H9 (cell line): ENCODE measurements at regions not wholly inside any gene's neighbourhood (a gene's known extent, or its start where the extent isn't known, plus 50 kb on each side); places are given as distances from the start of the nearest gene placed in this dataset.

Source experiments
- DNase-seq: peaks from one replicate; pipeline ENCODE4 v3.0.0-alpha.2; 2017
- H2AFZ ChIP-seq: one replicate; pipeline ENCODE4 v1.6.1; 2013; ENCODE audit warnings: mild to moderate bottlenecking, low read length, control low read depth, moderate library complexity
- H2AK5ac ChIP-seq: 2 replicates; pipeline ENCODE4 v1.6.1; 2013; ENCODE audit warnings: low read length, control low read depth, mixed read lengths; ENCODE audit not compliant: insufficient read length
- H2BK120ac ChIP-seq: one replicate; pipeline ENCODE4 v1.6.1; 2013; ENCODE audit warnings: low read depth, mild to moderate bottlenecking, low read length, control low read depth, inconsistent platforms; ENCODE audit not compliant: poor library complexity, severe bottlenecking
- H2BK12ac ChIP-seq: 2 replicates; pipeline ENCODE4 v1.6.1; 2013; ENCODE audit warnings: low read length, control low read depth, mixed read lengths, low read depth; ENCODE audit not compliant: insufficient read length
- H2BK15ac ChIP-seq: 2 replicates; pipeline ENCODE4 v1.6.1; 2013; ENCODE audit warnings: low read depth, low read length, control low read depth
- H2BK20ac ChIP-seq: one replicate; pipeline ENCODE4 v1.6.1; 2013; ENCODE audit warnings: low read depth, mild to moderate bottlenecking, low read length, control low read depth, inconsistent platforms; ENCODE audit not compliant: poor library complexity, severe bottlenecking
- H2BK5ac ChIP-seq: 2 replicates; pipeline ENCODE4 v1.6.1; 2013; ENCODE audit warnings: low read length, control low read depth, mixed read lengths; ENCODE audit not compliant: insufficient read length
- H3K14ac ChIP-seq: 2 replicates; pipeline ENCODE4 v1.6.1; 2013; ENCODE audit warnings: low read length, control low read depth; ENCODE audit not compliant: insufficient read depth
- H3K18ac ChIP-seq: 2 replicates; pipeline ENCODE4 v1.6.1; 2013; ENCODE audit warnings: low read depth, mild to moderate bottlenecking, mixed read lengths, low read length, control low read depth; ENCODE audit not compliant: insufficient read length
- H3K23ac ChIP-seq: 2 replicates; pipeline ENCODE4 v1.6.1; 2013; ENCODE audit warnings: low read length, control low read depth, mixed read lengths, low read depth; ENCODE audit not compliant: insufficient read length
- H3K23me2 ChIP-seq: 2 replicates; pipeline ENCODE4 v1.6.1; 2013; ENCODE audit warnings: low read depth, mild to moderate bottlenecking, mixed read lengths, low read length, control low read depth; ENCODE audit not compliant: insufficient read length, poor library complexity, severe bottlenecking
- H3K27ac ChIP-seq: 2 replicates; pipeline ENCODE4 v1.5.1; 2013; ENCODE audit warnings: low read length, control low read depth, mixed read lengths, low read depth; ENCODE audit not compliant: insufficient read length
- H3K27me3 ChIP-seq: 2 replicates; pipeline ENCODE4 v1.6.1; 2013; ENCODE audit warnings: low read length, control low read depth, inconsistent platforms; ENCODE audit not compliant: insufficient read depth
- H3K4ac ChIP-seq: 2 replicates; pipeline ENCODE4 v1.6.1; 2013; ENCODE audit warnings: low read depth, mild to moderate bottlenecking, control low read depth, inconsistent platforms, low read length, moderate library complexity
- H3K4me1 ChIP-seq: 2 replicates; pipeline ENCODE4 v1.6.1; 2013; ENCODE audit warnings: low read length, control low read depth, inconsistent platforms; ENCODE audit not compliant: insufficient read depth
- H3K4me2 ChIP-seq: 2 replicates; pipeline ENCODE4 v1.6.1; 2013; ENCODE audit warnings: low read length, control low read depth, mixed read lengths; ENCODE audit not compliant: insufficient read length, insufficient read depth
- H3K56ac ChIP-seq: 2 replicates; pipeline ENCODE4 v1.6.1; 2013; ENCODE audit warnings: low read depth, mild to moderate bottlenecking, mixed read lengths, low read length, control low read depth; ENCODE audit not compliant: insufficient read length
- H3K79me1 ChIP-seq: 2 replicates; pipeline ENCODE4 v1.6.1; 2013; ENCODE audit warnings: low read depth, mild to moderate bottlenecking, moderate library complexity, low read length, control low read depth, inconsistent platforms; ENCODE audit not compliant: insufficient read depth, poor library complexity, severe bottlenecking
- H3K79me2 ChIP-seq: 2 replicates; pipeline ENCODE4 v1.6.1; 2013; ENCODE audit warnings: low read length, control low read depth, inconsistent platforms; ENCODE audit not compliant: insufficient read depth
- H3K9ac ChIP-seq: 2 replicates; pipeline ENCODE4 v1.6.1; 2013; ENCODE audit warnings: low read length, control low read depth, mixed read lengths; ENCODE audit not compliant: insufficient read length; ENCODE audit errors: extremely low read depth
- H3K9me3 ChIP-seq: one replicate; pipeline ENCODE4 v1.6.1; 2013; ENCODE audit warnings: low read depth, low read length, inconsistent platforms; ENCODE audit not compliant: control insufficient read depth
- H3T11ph ChIP-seq: one replicate; pipeline ENCODE4 v1.6.1; 2013; ENCODE audit warnings: mild to moderate bottlenecking, low read length, control low read depth, inconsistent platforms
- H4K20me1 ChIP-seq: one replicate; pipeline ENCODE4 v1.6.1; 2013; ENCODE audit not compliant: control insufficient read depth, insufficient read length, insufficient read depth
- H4K5ac ChIP-seq: 2 replicates; pipeline ENCODE4 v1.6.1; 2013; ENCODE audit warnings: low read depth, mild to moderate bottlenecking, mixed read lengths, low read length, control low read depth; ENCODE audit not compliant: insufficient read length
- H4K8ac ChIP-seq: replicated peaks from 2 replicates; pipeline ENCODE4 v1.6.1; 2013; ENCODE audit warnings: low read length, control low read depth, mixed read lengths, low read depth; ENCODE audit not compliant: insufficient read length
- H4K91ac ChIP-seq: 2 replicates; pipeline ENCODE4 v1.6.1; 2013; ENCODE audit warnings: low read depth, mild to moderate bottlenecking, moderate library complexity, mixed read lengths, low read length, control low read depth; ENCODE audit not compliant: insufficient read length
- H3K27ac Mint-ChIP-seq, 3 experiments: 2 replicates in 2 of 3; 3 replicates in 1 of 3; pipeline ENCODE4 v1.8.0; 2020 to 2021; ENCODE audit warnings: mixed read lengths in 3 of 3, mild to moderate bottlenecking in 1 of 3, moderate library complexity in 1 of 3
- H3K27me3 Mint-ChIP-seq: 2 replicates; pipeline ENCODE4 v1.8.0; 2021; ENCODE audit warnings: low read depth, mild to moderate bottlenecking, moderate library complexity, mixed read lengths
- H3K36me3 Mint-ChIP-seq, 3 experiments: 2 replicates in 2 of 3; 3 replicates in 1 of 3; pipeline ENCODE4 v1.8.0; 2020 to 2021; ENCODE audit warnings: low read depth in 3 of 3, mixed read lengths in 3 of 3; ENCODE audit not compliant: insufficient read depth in 1 of 3
- H3K4me1 Mint-ChIP-seq, 2 experiments: 2 replicates each; pipeline ENCODE4 v1.8.0; 2020; ENCODE audit warnings: mixed read lengths in 2 of 2
- H3K4me3 Mint-ChIP-seq, 2 experiments: 2 replicates in 1 of 2; 3 replicates in 1 of 2; pipeline ENCODE4 v1.8.0; 2020 to 2021; ENCODE audit warnings: mild to moderate bottlenecking in 2 of 2, mixed read lengths in 2 of 2, moderate library complexity in 1 of 2
- H3K9me3 Mint-ChIP-seq, 2 experiments: 2 replicates in 1 of 2; 3 replicates in 1 of 2; pipeline ENCODE4 v1.8.0; 2020; ENCODE audit warnings: mild to moderate bottlenecking in 2 of 2, mixed read lengths in 2 of 2, moderate library complexity in 1 of 2
- CTCF ChIP-seq: fragments of 200-600 bp; sonication (generic); conservative IDR thresholded peaks from 3 replicates; pipeline ENCODE4 v1.8.0; 2021; ENCODE audit warnings: antibody characterized with exemption, mild to moderate bottlenecking
- WGBS: extraction: QIAGEN DNeasy Blood & Tissue Kit; methylation state at CpG from one replicate; pipeline ENCODE4 v1.1.7; 2013; ENCODE audit warnings: missing lambda C conversion rate, low lambda C conversion rate, mixed read lengths; ENCODE audit not compliant: insufficient read length; ENCODE audit errors: extremely low coverage; 5-methylcytosine and 5-hydroxymethylcytosine counted together

- H2BK120ac ChIP-seq = no peak overlapping the region
- no peaks in the 10 kb centered on the region for H3K27me3 Mint-ChIP-seq
- no peak overlapping the region for H3K4ac ChIP-seq
- TF ChIP-seq CTCF = no peak
- no peak overlapping the region for H3K9ac ChIP-seq
- no peaks in the 10 kb centered on the region for H3K79me1 ChIP-seq
- no peak overlapping the region for H3K4me2 ChIP-seq
- H3K79me2 ChIP-seq = no peaks in the 10 kb centered on the region
- no peaks in the 10 kb centered on the region for H3K9me3 Mint-ChIP-seq
- no peak overlapping the region for H3K23ac ChIP-seq
- H3K14ac ChIP-seq = no peak overlapping the region
- no peak overlapping the region for H4K8ac ChIP-seq
- H3K4me1 Mint-ChIP-seq = peaks cover 11 to 14% of the 10 kb centered on the region in 2 experiments
- H2BK5ac ChIP-seq = no peak overlapping the region
- H2BK15ac ChIP-seq = no peak overlapping the region
- H2AK5ac ChIP-seq = no peak overlapping the region
- no peak overlapping the region for H3T11ph ChIP-seq
- H3K23me2 ChIP-seq = no peaks in the 10 kb centered on the region
- H2AFZ ChIP-seq = no peak overlapping the region
- H4K20me1 ChIP-seq = no peaks in the 10 kb centered on the region
- no peak overlapping the region for H2BK20ac ChIP-seq
- peaks cover 0 to 1% (median 0%) of the 10 kb centered on the region in 3 experiments; a peak in 1 of 7 replicates for H3K36me3 Mint-ChIP-seq
- H3K27me3 ChIP-seq = no peaks in the 10 kb centered on the region
- H3K18ac ChIP-seq = no peak overlapping the region
- WGBS = no CpG with 5 or more reads among the region's 4 CpGs
- H3K9me3 ChIP-seq = no peaks in the 10 kb centered on the region
- no peak overlapping the region for H2BK12ac ChIP-seq
- peak overlapping the region in 1 of 3 experiments; percentile 41; a peak in 2 of 7 replicates for H3K27ac Mint-ChIP-seq
- DNase-seq = no peak
- peaks cover 2% of the 10 kb centered on the region for H3K4me1 ChIP-seq
- H4K5ac ChIP-seq = no peak overlapping the region
- H4K91ac ChIP-seq = no peak overlapping the region
- no peak overlapping the region for H3K27ac ChIP-seq
- no peak overlapping the region for H3K4me3 Mint-ChIP-seq
- no peak overlapping the region for H3K56ac ChIP-seq
Measured at GRCh38 chr4:130333241-130333759, 1237.3 kb downstream of the C4orf33 start.
